HEK293T (cell line): ENCODE measurements at regions not wholly inside any gene's neighbourhood (a gene's known extent, or its start where the extent isn't known, plus 50 kb on each side); places are given as distances from the start of the nearest gene placed in this dataset.

Source experiments
- ARNT ChIP-seq: fragments of 450-650 bp; IDR thresholded peaks from 2 replicates; pipeline ENCODE4 v1.6.1; 2017; ENCODE audit warnings: mild to moderate bottlenecking
- CTBP1 ChIP-seq: fragments of 450-650 bp; IDR thresholded peaks from 2 replicates; pipeline ENCODE4 v1.6.1; 2016; ENCODE audit warnings: borderline replicate concordance
- ELF4 ChIP-seq: fragments of 450-650 bp; IDR thresholded peaks from 2 replicates; pipeline ENCODE4 v1.6.1; 2017; ENCODE audit warnings: antibody characterized with exemption
- FOXA1 ChIP-seq: fragments of 450-650 bp; IDR thresholded peaks from 2 replicates; pipeline ENCODE4 v1.6.1; 2016; ENCODE audit warnings: mild to moderate bottlenecking
- FOXK2 ChIP-seq: fragments of 450-650 bp; IDR thresholded peaks from 2 replicates; pipeline ENCODE4 v1.6.1; 2016; ENCODE audit warnings: mild to moderate bottlenecking
- SP1 ChIP-seq: fragments of 450-650 bp; IDR thresholded peaks from 2 replicates; pipeline ENCODE4 v1.6.1; 2017
- SUZ12 ChIP-seq: fragments of 450-650 bp; IDR thresholded peaks from 2 replicates; pipeline ENCODE4 v1.6.1; 2016; ENCODE audit warnings: mild to moderate bottlenecking
- TARDBP ChIP-seq: fragments of 450-650 bp; IDR thresholded peaks from 2 replicates; pipeline ENCODE4 v1.6.1; 2016

- TF ChIP-seq SP1: no peak
- TF ChIP-seq ARNT: no peak
- no peak for TF ChIP-seq SUZ12
- TF ChIP-seq FOXA1: no peak
- no peak for TF ChIP-seq ELF4
- TF ChIP-seq FOXK2: no peak
- no peak for TF ChIP-seq CTBP1
- TF ChIP-seq TARDBP: no peak
These were observed 321.3 kb downstream of the SAMD5 start for GRCh38 chr6:147829835-147830234.
